SKM-1 (cell line): ENCODE measurements at regions not wholly inside any gene's neighbourhood (a gene's known extent, or its start where the extent isn't known, plus 50 kb on each side); places are given as distances from the start of the nearest gene placed in this dataset.

Experiments used
- DNase-seq: peaks from one replicate; lab custom pipeline; 2025; ENCODE audit not compliant: unreplicated experiment; lab: John Stamatoyannopoulos, UW

GRCh38 chr11:70532731-70533130 is 134.4 kb downstream of the CTTN start:
- DNase-seq: no peak

- DNase-seq: no peak
These were observed 137.1 kb downstream of the CTTN start for GRCh38 chr11:70535191-70535971.

GRCh38 chr11:70536051-70536877 is 137.9 kb downstream of the CTTN start:
- DNase-seq: no peak

GRCh38 chr11:70537576-70538571 is 139.5 kb downstream of the CTTN start:
- no peak for DNase-seq

GRCh38 chr11:70538641-70539359 is 140.5 kb downstream of the CTTN start:
- no peak for DNase-seq

- no peak for DNase-seq
These were observed 141.2 kb downstream of the CTTN start for GRCh38 chr11:70539360-70540095.

GRCh38 chr11:70540196-70540595 is 141.9 kb downstream of the CTTN start:
- DNase-seq: no peak

- no peak for DNase-seq
These were observed 142.8 kb downstream of the CTTN start for GRCh38 chr11:70541176-70541575.

GRCh38 chr11:70541699-70542098 is 143.4 kb downstream of the CTTN start:
- no peak for DNase-seq

- no peak for DNase-seq
These were observed 144.1 kb downstream of the CTTN start for GRCh38 chr11:70542406-70542805.

- no peak for DNase-seq
These were observed 144.5 kb downstream of the CTTN start for GRCh38 chr11:70542811-70543210.

- DNase-seq: no peak
These were observed 145.3 kb downstream of the CTTN start for GRCh38 chr11:70543611-70544010.

GRCh38 chr11:70544067-70544773 is 145.9 kb downstream of the CTTN start:
- DNase-seq: no peak

GRCh38 chr11:70544774-70545609 is 146.7 kb downstream of the CTTN start:
- no peak for DNase-seq

GRCh38 chr11:70545610-70545912 is 147.2 kb downstream of the CTTN start:
- DNase-seq: no peak

GRCh38 chr11:70546191-70546940 is 148.0 kb downstream of the CTTN start:
- no peak for DNase-seq

GRCh38 chr11:70547386-70547785 is 149.1 kb downstream of the CTTN start:
- DNase-seq: no peak
